Panc1 (cell line): ENCODE measurements at regions not wholly inside any gene's neighbourhood (a gene's known extent, or its start where the extent isn't known, plus 50 kb on each side); places are given as distances from the start of the nearest gene placed in this dataset.
"Not testable (repeated sequence)": the region's sequence is repeated elsewhere in the genome, so short reads cannot be mapped to it uniquely, and the experiment has no call there.

ENCODE experiments used
- ATAC-seq: fragments of 200-7000 bp; cut with Tn5 transposase; 2 replicates; pipeline ENCODE4 v1.9.1; 2020; ENCODE audit warnings: mild to moderate bottlenecking, moderate library complexity
- BruUV-seq: library from RNA; stranded (reverse); fragments of 400-500 nt; replicated peaks from 2 replicates; lab custom pipeline; 2021; lab: Mats Ljungman, UMichigan
- CTCF ChIA-PET: fragments of 300-600 bp; sonication (Branson Sonifier 250); formaldehyde crosslinking; loops from one replicate; lab custom pipeline; 2022; ENCODE audit warnings: antibody characterized with exemption; lab: Charles Lee
- POLR2A ChIA-PET: fragments of 300-600 bp; sonication (Branson Sonifier 250); formaldehyde crosslinking; loops from one replicate; lab custom pipeline; 2022; ENCODE audit warnings: antibody characterized with exemption; lab: Charles Lee
- DNase-seq: peaks from one replicate; pipeline ENCODE4 v3.0.0-alpha.2; 2010; ENCODE audit warnings: low read depth, low spot score
- H3K27ac ChIP-seq: 2 replicates; pipeline ENCODE4 v1.5.1; 2011; ENCODE audit warnings: mild to moderate bottlenecking, low read length, inconsistent platforms
- H3K27me3 ChIP-seq: fragments of 200-500 bp; sonication (Bioruptor generic); 2 replicates; pipeline ENCODE4 v1.6.0; 2014; ENCODE audit warnings: low read length, inconsistent platforms; ENCODE audit not compliant: control insufficient read depth, insufficient read depth
- H3K36me3 ChIP-seq: fragments of 200-500 bp; sonication (Bioruptor generic); 2 replicates; pipeline ENCODE4 v1.5.1; 2014; ENCODE audit warnings: inconsistent platforms, mild to moderate bottlenecking, low read length, moderate library complexity; ENCODE audit not compliant: control insufficient read depth, insufficient read depth
- H3K4me1 ChIP-seq: 2 replicates; pipeline ENCODE4 v1.5.1; 2011; ENCODE audit warnings: inconsistent platforms, mild to moderate bottlenecking, low read length, moderate library complexity; ENCODE audit not compliant: control insufficient read depth, insufficient read depth
- H3K4me3 ChIP-seq, 2 experiments: 2 replicates each; pipeline ENCODE4 v1.5.1; 2011 to 2012; ENCODE audit warnings: low read depth in 2 of 2, low read length in 2 of 2, mild to moderate bottlenecking in 2 of 2, inconsistent platforms in 1 of 2, moderate library complexity in 1 of 2
- H3K9me3 ChIP-seq: fragments of 200-500 bp; sonication (Bioruptor generic); 2 replicates; pipeline ENCODE4 v1.5.1; 2014; ENCODE audit warnings: low read depth, mild to moderate bottlenecking, inconsistent platforms, low read length, moderate library complexity; ENCODE audit not compliant: control insufficient read depth, insufficient read depth
- CTCF ChIP-seq: fragments of 450-650 bp; IDR thresholded peaks from 2 replicates; pipeline ENCODE4 v1.5.1; 2017; ENCODE audit warnings: mild to moderate bottlenecking
- POLR2AphosphoS5 ChIP-seq: IDR thresholded peaks from 2 replicates; pipeline ENCODE4 v1.6.1; 2012; ENCODE audit warnings: mild to moderate bottlenecking, low read depth, low read length, moderate library complexity
- REST ChIP-seq, 2 experiments: IDR thresholded peaks; 2 replicates each; pipeline ENCODE4 v1.6.1; 2011 to 2012; ENCODE audit warnings: low read depth in 2 of 2, control low read depth in 1 of 2, low read length in 1 of 2, mild to moderate bottlenecking in 1 of 2, moderate library complexity in 1 of 2; ENCODE audit not compliant: insufficient read depth in 1 of 2
- SIN3A ChIP-seq: IDR thresholded peaks from 2 replicates; pipeline ENCODE4 v1.6.1; 2012; ENCODE audit warnings: low read depth, mild to moderate bottlenecking, low read length, moderate library complexity, borderline replicate concordance; ENCODE audit not compliant: insufficient read depth
- TCF7L2 ChIP-seq: IDR thresholded peaks from 2 replicates; pipeline ENCODE4 v1.6.1; 2011; ENCODE audit warnings: mild to moderate bottlenecking, low read depth, low read length, inconsistent platforms
- in situ Hi-C: cut with HindIII; loops from 2 replicates; pipeline ENCODE4 v1.10.0; 2016; ENCODE audit warnings: low sequenced_read_pairs, low pct_unique_long_range_greater_than_20kb
- intact Hi-C: fragments of 100-400 bp; cut with micrococcal nuclease; formaldehyde crosslinking; loops from one replicate; pipeline ENCODE4 v1.10.0; 2022; ENCODE audit not compliant: unreplicated experiment

- H3K4me3 ChIP-seq, H3K4me1 ChIP-seq, H3K36me3 ChIP-seq, in situ Hi-C loops, H3K9me3 ChIP-seq, POLR2A ChIA-PET, intact Hi-C loops, H3K27me3 ChIP-seq, H3K27ac ChIP-seq, DNase-seq, CTCF ChIA-PET, BruUV-seq: not testable (repeated sequence)
- peak; percentile 77 for ATAC-seq
These were observed 50.3 kb upstream of the CYP2B6 start for GRCh38 chr19:40940771-40941170.

- in situ Hi-C loops, POLR2A ChIA-PET, ATAC-seq: not testable (repeated sequence)
These were observed 53.1 kb upstream of the CYP2B6 start for GRCh38 chr19:40938007-40938406.

GRCh38 chr19:40936755-40937154, 54.3 kb upstream of the CYP2B6 start:
- no peak for TF ChIP-seq REST (IDR thresholded peaks at IDR 0.05; ENCODE audit: insufficient read depth in 1 of 2, low read depth in 2 of 2, low read length in 1 of 2)
- TF ChIP-seq CTCF = no peak
- no peak for TF ChIP-seq POLR2AphosphoS5
- no peak for TF ChIP-seq TCF7L2
- TF ChIP-seq SIN3A = no peak
- Histone ChIP-seq H3K4me3 (no peak overlapping the region), H3K36me3 (no peaks in the 10 kb centered on the region), H3K9me3 (no peaks in the 10 kb centered on the region), H3K4me1 (0 out of 2 replicates have a peak, but pooled peaks cover 2% of the 10 kb centered on the region), H3K27me3 (no peaks in the 10 kb centered on the region), H3K27ac (peak overlapping the region; percentile 17; the same call in 1 of the 2 replicates)
- ATAC-seq = no peak
- CTCF ChIA-PET = no interaction called here
- in situ Hi-C loops (no loop called here), intact Hi-C loops (no loop called here)
- no peak for DNase-seq
- no TSS peak for BruUV-seq
- POLR2A ChIA-PET = no interaction called here

More at GRCh38 chr19:40938007-40938406, 53.1 kb upstream of the CYP2B6 start:
- CTCF ChIA-PET, H3K9me3 ChIP-seq, BruUV-seq, H3K27me3 ChIP-seq, intact Hi-C loops, H3K27ac ChIP-seq, H3K4me1 ChIP-seq, H3K4me3 ChIP-seq, H3K36me3 ChIP-seq, DNase-seq: not testable (repeated sequence)
